H1 (cell line): ENCODE measurements at regions not wholly inside any gene's neighbourhood (a gene's known extent, or its start where the extent isn't known, plus 50 kb on each side); places are given as distances from the start of the nearest gene placed in this dataset.
"Not testable (repeated sequence)": the region's sequence is repeated elsewhere in the genome, so short reads cannot be mapped to it uniquely, and the experiment has no call there.

Source experiments
- EZH2 ChIP-seq: fragments of 200-600 bp; sonication (generic); IDR thresholded peaks from 2 replicates; pipeline ENCODE4 v1.7.1; 2012; ENCODE audit warnings: low read depth, mild to moderate bottlenecking, moderate library complexity, low read length, inconsistent platforms; ENCODE audit not compliant: severe bottlenecking
- GABPA ChIP-seq: IDR thresholded peaks from 2 replicates; pipeline ENCODE4 v1.6.1; 2011; ENCODE audit warnings: mild to moderate bottlenecking, low read length, moderate library complexity, borderline replicate concordance; ENCODE audit not compliant: insufficient read depth
- HDAC2 ChIP-seq, 2 experiments: fragments of 300-600 bp in 1 of 2; sonication (generic) in 1 of 2; IDR thresholded peaks; 2 replicates each; pipeline ENCODE4 v1.6.1; 2011 to 2012; ENCODE audit warnings: low read depth in 2 of 2, low read length in 2 of 2, mild to moderate bottlenecking in 2 of 2, moderate library complexity in 2 of 2, borderline replicate concordance in 1 of 2, inconsistent platforms in 1 of 2
- PHF8 ChIP-seq: fragments of 200-600 bp; sonication (generic); conservative IDR thresholded peaks from 2 replicates; pipeline ENCODE4 v1.7.1; 2012; ENCODE audit warnings: low read depth, mild to moderate bottlenecking, inconsistent platforms, low read length, moderate library complexity
- POLR2A ChIP-seq, 2 experiments: IDR thresholded peaks; 1 replicate in 1 of 2; 2 replicates in 1 of 2; pipeline ENCODE4 v1.6.1; 2011; ENCODE audit warnings: low read depth in 2 of 2, low read length in 2 of 2, mild to moderate bottlenecking in 2 of 2; ENCODE audit errors: control extremely low read depth in 1 of 2
- POLR2AphosphoS5 ChIP-seq: IDR thresholded peaks from 2 replicates; pipeline ENCODE4 v1.6.1; 2011; ENCODE audit warnings: low read depth, low read length
- SP4 ChIP-seq: IDR thresholded peaks from 2 replicates; pipeline ENCODE4 v1.6.1; 2012; ENCODE audit warnings: low read length, inconsistent platforms
- TAF1 ChIP-seq: IDR thresholded peaks from 2 replicates; pipeline ENCODE4 v1.6.1; 2011; ENCODE audit warnings: mild to moderate bottlenecking, low read depth, low read length
- TF ChIP-seq, protein P1 (sequence below): IDR thresholded peaks from 2 replicates; pipeline ENCODE4 v1.6.1; 2012; ENCODE audit warnings: inconsistent platforms
- TF ChIP-seq, protein P2 (sequence below), 3 experiments: IDR thresholded peaks; 1 replicate in 2 of 3; 2 replicates in 1 of 3; pipeline versions ENCODE4 v1.5.1 to v1.6.1; 2011; ENCODE audit warnings: low read length in 3 of 3, mild to moderate bottlenecking in 3 of 3, inconsistent platforms in 2 of 3, low read depth in 1 of 3, moderate library complexity in 1 of 3; ENCODE audit not compliant: insufficient read depth in 1 of 3; ENCODE audit errors: control extremely low read depth in 1 of 3

DNA sequence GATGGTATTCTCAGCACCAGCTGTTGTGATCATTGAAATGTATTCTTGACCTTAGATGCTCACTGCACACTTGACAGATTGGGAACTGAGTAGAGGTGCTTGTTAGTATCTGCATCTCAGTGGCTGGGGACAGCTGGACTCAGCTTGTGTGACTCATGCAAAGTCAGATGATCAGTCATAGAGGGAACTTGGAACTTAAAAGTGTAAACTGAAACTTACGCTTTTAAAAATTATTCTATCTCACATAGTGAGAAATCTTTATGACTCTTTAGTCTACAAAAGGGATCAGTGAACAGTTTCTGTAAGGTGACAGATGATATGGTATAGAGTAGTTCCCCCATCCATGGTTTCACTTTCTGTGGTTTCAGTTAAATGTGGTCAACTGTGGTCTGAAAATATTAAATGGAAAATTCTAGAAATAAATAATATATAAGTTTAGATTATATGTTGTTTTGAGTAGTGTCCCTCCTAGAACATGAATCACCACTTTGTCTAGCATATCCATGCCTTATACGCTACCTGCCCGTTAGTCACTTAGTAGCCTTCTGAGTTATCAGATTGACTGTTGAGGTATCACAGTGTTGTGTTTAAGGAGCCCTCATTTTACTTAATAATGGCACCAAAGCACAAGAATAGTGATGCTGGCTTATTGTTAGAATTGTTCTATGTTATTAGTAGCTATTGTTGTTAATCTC, 135.6 kb upstream of the ZNF658 start:
- not testable (repeated sequence) for TF ChIP-seq PHF8; EZH2; GABPA; POLR2AphosphoS5; POLR2A (IDR thresholded peaks at IDR 0.05; ENCODE audit: control extremely low read depth in 1 of 2, low read depth in 2 of 2, low read length in 2 of 2); SP4; TAF1; HDAC2 (IDR thresholded peaks at IDR 0.05; ENCODE audit: borderline replicate concordance in 1 of 2, low read depth in 2 of 2, low read length in 2 of 2)
- TF ChIP-seq, protein P1, sequence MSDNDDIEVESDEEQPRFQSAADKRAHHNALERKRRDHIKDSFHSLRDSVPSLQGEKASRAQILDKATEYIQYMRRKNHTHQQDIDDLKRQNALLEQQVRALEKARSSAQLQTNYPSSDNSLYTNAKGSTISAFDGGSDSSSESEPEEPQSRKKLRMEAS = not testable (repeated sequence)
- TF ChIP-seq, protein P2, sequence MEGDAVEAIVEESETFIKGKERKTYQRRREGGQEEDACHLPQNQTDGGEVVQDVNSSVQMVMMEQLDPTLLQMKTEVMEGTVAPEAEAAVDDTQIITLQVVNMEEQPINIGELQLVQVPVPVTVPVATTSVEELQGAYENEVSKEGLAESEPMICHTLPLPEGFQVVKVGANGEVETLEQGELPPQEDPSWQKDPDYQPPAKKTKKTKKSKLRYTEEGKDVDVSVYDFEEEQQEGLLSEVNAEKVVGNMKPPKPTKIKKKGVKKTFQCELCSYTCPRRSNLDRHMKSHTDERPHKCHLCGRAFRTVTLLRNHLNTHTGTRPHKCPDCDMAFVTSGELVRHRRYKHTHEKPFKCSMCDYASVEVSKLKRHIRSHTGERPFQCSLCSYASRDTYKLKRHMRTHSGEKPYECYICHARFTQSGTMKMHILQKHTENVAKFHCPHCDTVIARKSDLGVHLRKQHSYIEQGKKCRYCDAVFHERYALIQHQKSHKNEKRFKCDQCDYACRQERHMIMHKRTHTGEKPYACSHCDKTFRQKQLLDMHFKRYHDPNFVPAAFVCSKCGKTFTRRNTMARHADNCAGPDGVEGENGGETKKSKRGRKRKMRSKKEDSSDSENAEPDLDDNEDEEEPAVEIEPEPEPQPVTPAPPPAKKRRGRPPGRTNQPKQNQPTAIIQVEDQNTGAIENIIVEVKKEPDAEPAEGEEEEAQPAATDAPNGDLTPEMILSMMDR (IDR thresholded peaks at IDR 0.05; ENCODE audit: control extremely low read depth in 1 of 3, insufficient read depth in 1 of 3, low read depth in 1 of 3, low read length in 3 of 3) = not testable (repeated sequence)
